Panc1 (cell line): ENCODE measurements at regions not wholly inside any gene's neighbourhood (a gene's known extent, or its start where the extent isn't known, plus 50 kb on each side); places are given as distances from the start of the nearest gene placed in this dataset.

ENCODE experiments used
- ATAC-seq: fragments of 200-7000 bp; cut with Tn5 transposase; 2 replicates; pipeline ENCODE4 v1.9.1; 2020; ENCODE audit warnings: mild to moderate bottlenecking, moderate library complexity
- BruUV-seq: library from RNA; stranded (reverse); fragments of 400-500 nt; replicated peaks from 2 replicates; lab custom pipeline; 2021; lab: Mats Ljungman, UMichigan
- CTCF ChIA-PET: fragments of 300-600 bp; sonication (Branson Sonifier 250); formaldehyde crosslinking; loops from one replicate; lab custom pipeline; 2022; ENCODE audit warnings: antibody characterized with exemption; lab: Charles Lee
- POLR2A ChIA-PET: fragments of 300-600 bp; sonication (Branson Sonifier 250); formaldehyde crosslinking; loops from one replicate; lab custom pipeline; 2022; ENCODE audit warnings: antibody characterized with exemption; lab: Charles Lee
- DNase-seq: peaks from one replicate; pipeline ENCODE4 v3.0.0-alpha.2; 2010; ENCODE audit warnings: low read depth, low spot score
- H3K27ac ChIP-seq: 2 replicates; pipeline ENCODE4 v1.5.1; 2011; ENCODE audit warnings: mild to moderate bottlenecking, low read length, inconsistent platforms
- H3K27me3 ChIP-seq: fragments of 200-500 bp; sonication (Bioruptor generic); 2 replicates; pipeline ENCODE4 v1.6.0; 2014; ENCODE audit warnings: low read length, inconsistent platforms; ENCODE audit not compliant: control insufficient read depth, insufficient read depth
- H3K36me3 ChIP-seq: fragments of 200-500 bp; sonication (Bioruptor generic); 2 replicates; pipeline ENCODE4 v1.5.1; 2014; ENCODE audit warnings: inconsistent platforms, mild to moderate bottlenecking, low read length, moderate library complexity; ENCODE audit not compliant: control insufficient read depth, insufficient read depth
- H3K4me1 ChIP-seq: 2 replicates; pipeline ENCODE4 v1.5.1; 2011; ENCODE audit warnings: inconsistent platforms, mild to moderate bottlenecking, low read length, moderate library complexity; ENCODE audit not compliant: control insufficient read depth, insufficient read depth
- H3K4me3 ChIP-seq, 2 experiments: 2 replicates each; pipeline ENCODE4 v1.5.1; 2011 to 2012; ENCODE audit warnings: low read depth in 2 of 2, low read length in 2 of 2, mild to moderate bottlenecking in 2 of 2, inconsistent platforms in 1 of 2, moderate library complexity in 1 of 2
- H3K9me3 ChIP-seq: fragments of 200-500 bp; sonication (Bioruptor generic); 2 replicates; pipeline ENCODE4 v1.5.1; 2014; ENCODE audit warnings: low read depth, mild to moderate bottlenecking, inconsistent platforms, low read length, moderate library complexity; ENCODE audit not compliant: control insufficient read depth, insufficient read depth
- CTCF ChIP-seq: fragments of 450-650 bp; IDR thresholded peaks from 2 replicates; pipeline ENCODE4 v1.5.1; 2017; ENCODE audit warnings: mild to moderate bottlenecking
- POLR2AphosphoS5 ChIP-seq: IDR thresholded peaks from 2 replicates; pipeline ENCODE4 v1.6.1; 2012; ENCODE audit warnings: mild to moderate bottlenecking, low read depth, low read length, moderate library complexity
- REST ChIP-seq, 2 experiments: IDR thresholded peaks; 2 replicates each; pipeline ENCODE4 v1.6.1; 2011 to 2012; ENCODE audit warnings: low read depth in 2 of 2, control low read depth in 1 of 2, low read length in 1 of 2, mild to moderate bottlenecking in 1 of 2, moderate library complexity in 1 of 2; ENCODE audit not compliant: insufficient read depth in 1 of 2
- SIN3A ChIP-seq: IDR thresholded peaks from 2 replicates; pipeline ENCODE4 v1.6.1; 2012; ENCODE audit warnings: low read depth, mild to moderate bottlenecking, low read length, moderate library complexity, borderline replicate concordance; ENCODE audit not compliant: insufficient read depth
- TCF7L2 ChIP-seq: IDR thresholded peaks from 2 replicates; pipeline ENCODE4 v1.6.1; 2011; ENCODE audit warnings: mild to moderate bottlenecking, low read depth, low read length, inconsistent platforms
- in situ Hi-C: cut with HindIII; loops from 2 replicates; pipeline ENCODE4 v1.10.0; 2016; ENCODE audit warnings: low sequenced_read_pairs, low pct_unique_long_range_greater_than_20kb
- intact Hi-C: fragments of 100-400 bp; cut with micrococcal nuclease; formaldehyde crosslinking; loops from one replicate; pipeline ENCODE4 v1.10.0; 2022; ENCODE audit not compliant: unreplicated experiment

DNA sequence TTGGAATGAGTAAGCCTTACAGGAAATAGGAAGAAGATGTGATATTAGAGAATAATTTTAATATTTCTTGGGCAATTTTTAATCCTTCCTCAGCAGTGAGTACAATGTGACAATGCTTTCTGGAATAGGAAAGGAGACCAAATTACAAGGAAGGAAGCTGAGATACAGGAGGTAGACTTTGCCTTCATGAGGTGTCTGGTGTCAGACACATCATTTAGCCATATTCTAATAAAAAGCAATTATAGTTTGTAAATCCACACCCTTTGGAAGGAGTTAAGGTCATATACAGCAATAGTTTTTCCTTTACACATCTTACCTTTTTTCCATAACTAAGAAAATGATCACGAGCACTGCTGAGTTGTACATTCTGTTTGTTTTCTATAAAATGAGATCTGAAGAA, 390.4 kb downstream of the SH3GL2 start:
- ATAC-seq (no peak), DNase-seq (no peak)
- ChIA-PET CTCF (no interaction called here), POLR2A (no interaction called here)
- H3K27ac ChIP-seq: no peak overlapping the region
- BruUV-seq: no TSS peak
- no peaks in the 10 kb centered on the region for H3K36me3 ChIP-seq
- no peaks in the 10 kb centered on the region for H3K4me1 ChIP-seq
- no peak overlapping the region for H3K4me3 ChIP-seq
- H3K27me3 ChIP-seq: no peaks in the 10 kb centered on the region
- H3K9me3 ChIP-seq: no peaks in the 10 kb centered on the region
- TF ChIP-seq SIN3A (no peak), REST (IDR thresholded peaks at IDR 0.05; ENCODE audit: insufficient read depth in 1 of 2, low read depth in 2 of 2, low read length in 1 of 2) (no peak), POLR2AphosphoS5 (no peak), CTCF (no peak), TCF7L2 (no peak)
- intact Hi-C loops: no loop called here
- in situ Hi-C loops: no loop called here

DNA sequence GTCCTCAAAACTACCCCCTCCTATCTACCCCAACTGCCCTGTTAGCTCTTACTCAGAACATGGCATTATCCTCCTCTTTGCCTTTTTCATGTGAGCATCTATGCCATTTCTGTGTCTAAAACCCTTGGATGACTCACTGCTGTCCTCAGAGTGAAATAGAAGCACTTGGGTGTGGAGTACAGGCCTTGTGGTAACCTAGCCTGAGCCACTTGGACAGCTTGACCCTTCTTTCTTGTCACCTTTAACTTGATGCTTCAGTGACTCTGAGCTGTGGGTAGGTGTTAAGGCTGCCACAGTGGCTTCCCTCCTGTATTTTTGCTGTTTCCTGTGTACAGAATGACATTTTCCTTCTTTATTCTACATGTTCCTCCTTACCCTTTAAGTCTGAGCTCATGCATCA, 391.4 kb downstream of the SH3GL2 start:
- no TSS peak for BruUV-seq
- ChIA-PET POLR2A (no interaction called here), CTCF (no interaction called here)
- ATAC-seq: no peak
- no peak for DNase-seq
- in situ Hi-C loops (no loop called here), intact Hi-C loops (no loop called here)
- H3K36me3 ChIP-seq: no peaks in the 10 kb centered on the region
- no peak overlapping the region for H3K4me3 ChIP-seq
- no peak for TF ChIP-seq CTCF
- TF ChIP-seq SIN3A: no peak
- no peak for TF ChIP-seq REST (IDR thresholded peaks at IDR 0.05; ENCODE audit: insufficient read depth in 1 of 2, low read depth in 2 of 2, low read length in 1 of 2)
- TF ChIP-seq TCF7L2: no peak
- no peak for TF ChIP-seq POLR2AphosphoS5
- H3K27me3 ChIP-seq: no peaks in the 10 kb centered on the region
- H3K9me3 ChIP-seq: no peaks in the 10 kb centered on the region
- no peak overlapping the region for H3K27ac ChIP-seq
- no peaks in the 10 kb centered on the region for H3K4me1 ChIP-seq
